ENCODE measurements at regions not wholly inside any gene's neighbourhood (a gene's known extent, or its start where the extent isn't known, plus 50 kb on each side); places are given as distances from the start of the nearest gene placed in this dataset.

DNA sequence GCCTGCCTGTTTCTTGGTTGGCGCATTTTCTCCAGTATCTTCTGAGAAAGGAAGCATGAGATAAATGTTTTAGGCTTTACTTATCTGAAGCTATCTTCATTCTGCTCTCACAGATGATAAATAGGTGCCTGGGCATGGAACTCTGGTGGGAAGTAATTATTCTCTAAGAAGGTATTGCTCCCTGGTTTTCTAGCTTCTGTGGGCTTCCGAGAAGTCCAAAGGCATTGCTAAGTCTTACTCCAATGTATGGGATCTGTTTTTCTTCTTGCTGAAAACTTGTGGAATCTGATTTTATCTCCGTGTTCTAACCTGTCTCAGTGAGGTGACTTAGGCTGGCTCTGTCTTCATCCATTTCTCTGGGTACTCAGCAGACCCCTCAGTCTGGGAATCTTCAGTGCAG is 224.4 kb upstream of the HS6ST1 start:
- DNase-seq: no peak

DNA sequence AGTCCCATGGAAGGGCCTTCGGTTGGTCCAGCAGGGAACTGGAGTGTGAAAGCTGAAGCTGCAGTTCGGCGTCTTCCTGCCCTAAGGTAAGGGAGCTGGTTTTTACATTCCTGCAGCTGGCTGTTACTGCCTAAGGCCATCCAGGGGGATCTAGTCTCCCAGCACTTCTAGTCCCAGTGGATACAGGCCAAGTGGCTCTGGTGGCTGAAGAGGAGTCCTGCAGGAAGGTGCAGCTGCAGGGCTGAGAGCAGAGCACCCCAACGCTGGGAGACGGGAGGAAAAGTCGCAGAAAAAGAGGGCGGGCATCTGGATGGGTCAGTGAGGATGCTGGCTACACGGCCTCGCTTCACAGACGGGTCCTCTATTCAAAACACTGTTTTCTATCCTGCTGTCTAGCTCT is 225.0 kb upstream of the HS6ST1 start:
- DNase-seq: no peak

DNA sequence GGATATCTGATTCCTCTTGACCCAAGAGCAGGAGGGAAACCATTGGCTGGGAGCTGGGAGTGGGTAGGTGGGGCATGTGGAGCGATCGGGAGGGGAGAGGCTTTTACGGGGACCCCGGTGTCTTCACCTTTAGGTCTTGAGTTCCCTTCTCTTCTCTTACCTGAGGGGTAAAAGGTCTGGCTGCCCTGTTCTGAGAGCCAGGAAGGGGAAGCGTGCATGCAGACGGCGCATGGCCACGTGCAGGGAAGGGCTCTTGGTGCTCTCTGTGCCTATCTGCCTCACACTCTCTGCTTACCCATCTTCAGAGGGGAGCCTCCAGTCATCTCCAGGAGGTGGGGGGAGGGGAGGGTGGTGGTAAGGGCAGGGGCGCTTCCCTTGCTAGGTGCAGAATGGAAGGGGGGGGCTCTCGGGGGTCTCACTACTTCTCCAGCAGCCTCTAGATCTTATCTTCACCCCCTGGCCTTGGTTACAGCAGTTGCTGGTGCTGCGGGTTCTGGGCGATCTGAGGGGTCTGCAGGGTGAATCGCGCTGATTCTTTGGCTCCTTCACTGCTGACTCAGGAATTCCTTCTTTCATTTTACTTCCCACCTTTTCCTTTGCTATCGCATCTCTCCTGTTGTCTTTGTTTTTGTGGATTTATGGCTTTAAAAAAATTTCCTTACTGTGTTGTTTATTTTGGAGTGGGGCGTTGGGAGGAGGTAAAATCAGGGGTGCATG is 225.8 kb upstream of the HS6ST1 start:
- no peak for DNase-seq

DNA sequence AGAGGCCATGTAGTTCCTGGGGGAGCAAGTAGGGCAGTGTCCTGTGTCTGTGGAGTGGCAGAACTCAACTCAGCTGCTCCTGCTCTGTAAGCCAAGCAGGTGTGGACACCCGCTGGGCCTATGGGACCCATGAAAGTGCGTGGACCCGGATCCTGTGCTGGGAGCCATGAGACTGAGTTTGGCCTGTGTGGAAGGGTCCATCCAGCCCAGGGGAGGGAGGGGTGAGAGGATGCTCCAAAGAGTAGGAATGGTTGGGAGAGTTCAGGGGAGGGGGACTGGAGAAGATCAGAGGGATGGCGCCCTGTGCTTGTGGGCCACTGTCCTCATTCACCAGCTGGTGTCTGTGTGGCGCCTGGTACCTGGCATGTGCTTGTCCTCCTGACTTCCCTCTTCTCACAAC is 226.4 kb upstream of the HS6ST1 start:
- no peak for DNase-seq

DNA sequence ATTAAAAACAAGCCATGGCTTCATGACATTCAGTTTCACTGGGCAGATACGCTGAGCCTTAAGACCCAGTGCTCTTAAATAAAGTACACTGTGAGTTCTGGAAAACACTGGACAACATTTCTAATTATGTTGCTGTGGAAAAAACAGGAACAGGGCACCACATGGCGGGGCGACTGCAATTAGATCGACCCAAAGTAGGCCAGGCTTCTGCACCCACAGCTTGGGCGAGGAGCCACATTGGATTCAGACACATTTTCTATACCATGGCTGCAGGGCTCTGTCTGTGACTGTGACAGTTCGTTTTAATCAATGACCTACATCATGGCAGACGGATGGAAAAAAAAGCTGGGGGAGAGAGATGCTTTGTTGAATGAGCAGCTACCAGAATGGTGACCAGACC is 227.2 kb upstream of the HS6ST1 start:
- DNase-seq: no peak

DNA sequence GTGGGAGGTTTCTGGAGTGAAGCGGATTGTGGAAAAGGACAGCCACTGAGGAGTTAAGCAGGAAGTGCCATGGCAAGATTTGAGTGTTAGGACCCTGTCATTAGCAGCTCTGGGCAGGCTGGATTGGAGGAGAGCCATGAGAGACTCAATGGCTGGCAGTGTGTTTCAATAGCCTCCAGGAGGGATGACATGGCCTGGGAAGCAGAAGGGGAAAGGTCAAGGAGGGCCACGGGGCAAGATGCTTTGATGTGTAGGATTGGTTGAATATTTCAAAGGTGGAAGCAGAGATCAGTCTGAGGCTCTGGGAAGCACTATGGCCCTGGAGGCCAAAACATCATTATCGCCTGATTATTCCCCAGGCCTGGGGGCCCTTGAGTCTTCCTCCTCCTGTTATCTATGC is 229.0 kb upstream of the HS6ST1 start:
- no peak for DNase-seq

DNA sequence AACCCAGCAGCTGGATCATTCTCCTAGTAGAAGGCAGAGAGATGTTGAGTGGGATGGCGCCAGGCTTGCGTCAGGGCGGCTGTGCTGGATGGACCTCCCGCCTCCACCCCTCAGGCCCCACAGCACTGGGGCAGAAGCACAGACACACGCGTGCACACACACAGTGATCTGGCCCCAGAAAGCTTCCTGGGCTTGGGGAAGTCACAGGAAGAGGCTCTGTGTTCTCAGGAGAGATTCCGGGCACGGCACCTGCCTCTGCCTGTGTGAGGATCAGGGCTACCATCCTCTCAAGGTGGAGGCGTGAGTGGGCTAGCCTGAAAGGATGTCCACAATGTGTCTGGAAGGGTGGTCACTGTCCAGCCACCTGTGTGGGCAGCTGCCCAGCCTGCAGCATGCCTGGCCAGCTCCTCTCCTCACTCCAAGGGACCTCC is 229.8 kb upstream of the HS6ST1 start:
- no peak for DNase-seq

DNA sequence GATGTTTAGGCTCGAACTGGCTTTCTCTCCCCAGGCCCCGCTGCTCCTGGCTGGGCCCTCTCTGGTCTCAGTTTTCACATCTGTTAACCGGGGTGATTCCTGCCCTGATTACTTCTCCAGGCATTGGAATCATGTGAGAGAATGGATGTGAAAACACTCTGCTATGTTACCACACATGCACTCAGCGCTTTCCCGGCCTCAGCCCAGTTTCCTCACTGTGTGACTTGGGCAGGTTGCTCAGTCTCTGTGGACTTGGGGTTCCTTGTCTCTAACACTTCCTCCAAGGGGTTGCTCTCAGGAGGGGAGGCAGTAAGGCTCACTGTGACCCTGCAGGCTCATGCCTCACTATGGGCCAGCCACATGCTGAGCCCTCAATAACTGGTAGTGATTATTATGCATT is 230.4 kb upstream of the HS6ST1 start:
- no peak for DNase-seq

DNA sequence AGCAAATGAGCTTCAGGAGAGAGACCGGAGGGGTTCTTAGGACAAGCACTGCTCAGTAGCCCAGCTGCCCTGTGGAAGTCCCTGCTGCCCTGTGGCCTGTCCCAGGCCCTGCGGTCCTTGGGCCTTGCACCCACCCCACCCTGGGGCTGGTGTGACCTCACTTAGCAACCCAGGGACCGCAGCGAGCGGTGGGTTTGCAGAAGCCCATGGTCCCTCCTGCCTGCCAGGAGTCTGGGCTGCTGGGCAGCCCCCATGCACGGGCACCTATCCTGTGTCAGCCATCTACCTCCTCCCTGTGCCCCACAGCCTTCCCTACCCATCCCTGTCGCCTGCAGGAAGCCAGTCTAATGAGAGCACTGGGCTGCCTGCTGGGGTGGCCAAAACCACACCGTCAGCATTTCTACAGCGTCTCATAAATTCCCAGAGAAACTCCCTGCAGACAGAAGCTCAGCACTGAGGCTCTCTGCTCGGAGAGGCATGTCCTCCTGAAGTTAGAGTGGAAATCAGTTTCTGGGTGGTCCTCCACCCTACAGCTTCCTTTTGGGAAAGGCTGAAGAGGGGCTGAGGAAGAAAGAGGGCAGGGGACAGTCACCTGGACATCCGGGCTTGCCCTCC is 231.1 kb upstream of the HS6ST1 start:
- no peak for DNase-seq

DNA sequence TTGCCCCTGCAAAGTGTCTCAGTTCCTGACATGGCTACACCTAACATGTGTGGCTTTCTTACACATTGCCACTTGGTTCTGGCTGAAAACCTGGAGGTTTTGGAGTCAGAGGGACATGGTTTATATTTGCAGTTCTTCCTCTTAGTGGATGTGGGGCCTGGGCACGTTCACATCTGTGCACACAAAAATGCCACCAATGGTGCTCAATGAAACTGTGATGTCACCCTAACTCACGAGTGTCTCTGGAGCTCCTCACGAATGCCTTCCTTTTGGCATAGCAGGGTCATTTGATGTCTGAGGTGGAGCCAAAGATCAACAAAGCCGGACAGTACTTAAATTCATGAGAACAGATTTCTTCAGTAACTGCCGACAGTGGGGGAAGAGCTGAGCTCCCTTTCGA is 231.7 kb upstream of the HS6ST1 start:
- DNase-seq: no peak

DNA sequence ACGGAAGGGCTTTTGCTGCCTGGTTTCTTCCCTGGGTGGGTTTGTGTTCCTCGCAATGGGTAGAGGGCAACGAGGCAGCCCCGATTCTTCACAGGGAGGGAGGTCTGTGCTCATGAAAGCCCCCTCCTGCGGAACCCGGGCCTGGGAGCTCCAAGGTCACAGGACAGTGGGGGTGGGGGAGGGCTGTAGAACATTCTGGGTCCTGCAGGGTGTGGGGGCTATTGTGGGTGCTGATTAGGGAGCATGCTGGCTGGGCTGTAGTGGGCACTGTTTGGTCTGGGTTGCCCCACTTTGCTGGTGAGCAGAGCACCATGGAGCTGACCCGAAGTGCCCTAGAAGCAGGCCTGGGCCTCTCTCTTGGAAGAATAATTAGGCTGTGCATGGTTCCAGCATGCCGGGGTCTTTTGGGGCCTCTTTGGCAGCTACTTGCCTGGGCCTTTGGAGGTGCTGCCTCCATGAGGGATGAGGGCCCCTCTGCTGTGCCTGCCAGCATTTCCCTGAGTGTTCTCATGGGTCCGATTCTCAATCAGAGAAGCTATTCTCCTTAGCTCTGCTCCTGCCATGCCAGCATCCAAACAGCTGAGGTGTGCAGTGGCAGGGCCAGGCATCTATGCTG is 232.2 kb upstream of the HS6ST1 start:
- DNase-seq: no peak

DNA sequence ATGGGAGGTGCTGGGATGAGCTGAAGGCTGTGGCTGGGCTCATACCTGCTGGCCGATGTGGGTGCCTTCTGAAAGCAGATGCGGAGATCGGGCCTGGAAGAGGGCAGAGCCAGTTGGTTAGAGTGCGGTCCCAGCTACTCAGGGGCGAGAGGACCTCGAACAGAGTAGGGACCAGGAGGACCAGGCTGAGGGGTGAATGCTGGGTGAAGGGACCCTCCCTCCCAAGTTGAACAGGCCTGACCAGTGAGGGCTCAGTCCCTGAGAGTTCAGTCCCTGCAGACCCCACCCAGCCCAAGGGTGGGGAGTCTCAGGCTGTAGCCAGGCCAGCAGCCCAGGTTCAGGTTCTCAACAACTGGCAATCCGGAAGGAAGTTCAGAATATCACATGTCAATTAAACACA is 232.8 kb upstream of the HS6ST1 start:
- no peak for DNase-seq

DNA sequence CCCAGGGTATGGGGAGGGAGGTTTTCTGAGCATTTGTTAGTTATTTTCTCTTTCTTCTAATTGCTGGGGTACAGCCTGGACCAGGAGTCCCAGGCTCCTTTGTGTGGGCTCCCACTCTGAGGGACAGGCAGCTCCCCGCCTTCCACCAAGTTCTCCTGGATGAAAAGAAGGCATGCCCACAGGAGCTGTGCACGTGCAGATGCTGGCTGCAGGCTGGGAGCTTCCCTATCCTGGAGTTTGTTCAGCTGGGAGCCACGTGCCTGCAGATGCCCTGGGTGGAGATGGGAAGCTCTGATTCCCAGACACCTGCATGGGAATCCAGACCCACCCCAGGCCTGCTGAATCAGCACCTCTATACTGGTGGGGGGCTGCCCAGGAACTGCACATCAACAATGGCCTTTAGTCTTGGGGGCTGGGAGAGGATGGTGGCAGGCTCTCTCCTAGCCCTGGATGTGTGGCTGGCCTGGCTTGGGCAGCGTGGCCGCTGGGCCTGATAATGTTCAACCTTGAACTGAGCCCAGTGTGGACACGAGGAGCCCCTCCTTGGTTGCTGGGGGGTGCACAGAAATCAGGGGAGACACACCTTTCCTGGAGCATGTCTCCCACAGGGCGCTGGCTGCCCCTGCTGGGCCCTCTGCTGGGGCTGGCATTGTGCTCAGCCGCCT is 233.6 kb upstream of the HS6ST1 start:
- DNase-seq: no peak

DNA sequence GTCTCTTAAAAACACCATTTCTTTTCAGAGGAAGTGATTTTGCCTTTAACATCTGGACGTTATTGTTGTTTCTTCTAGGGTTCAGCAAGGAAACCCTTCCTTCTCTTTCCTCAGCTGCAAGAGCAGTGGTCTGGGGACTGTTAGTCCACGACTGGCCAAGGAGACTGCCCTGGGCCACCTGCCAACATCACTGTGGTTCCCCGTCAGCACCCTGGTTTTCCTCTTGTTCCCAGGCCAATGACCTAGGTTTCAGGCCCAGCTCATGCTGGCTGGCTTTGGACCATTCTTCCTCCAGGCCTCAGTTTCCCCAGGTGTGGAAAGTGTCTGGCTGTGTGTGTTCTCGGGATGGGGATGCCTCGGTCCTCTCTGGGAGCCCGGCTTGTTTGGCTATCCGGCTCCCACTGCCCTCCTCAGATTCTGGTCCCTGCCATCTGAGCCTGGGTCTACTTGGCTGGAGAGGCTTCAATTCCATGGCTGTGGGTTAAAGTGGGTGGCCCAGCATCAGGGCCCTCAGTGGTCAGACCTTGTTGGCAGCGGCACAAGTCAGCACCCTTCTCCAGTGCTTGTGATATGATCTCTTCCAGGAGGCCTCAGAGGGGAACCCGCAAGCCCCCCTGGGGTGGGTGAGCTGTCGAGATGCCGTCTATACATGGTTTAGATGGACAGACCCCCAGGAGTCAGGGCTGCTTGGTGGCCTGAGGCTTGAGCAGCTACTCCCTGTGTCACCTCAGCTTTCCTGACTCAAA is 234.3 kb upstream of the HS6ST1 start:
- DNase-seq: no peak

DNA sequence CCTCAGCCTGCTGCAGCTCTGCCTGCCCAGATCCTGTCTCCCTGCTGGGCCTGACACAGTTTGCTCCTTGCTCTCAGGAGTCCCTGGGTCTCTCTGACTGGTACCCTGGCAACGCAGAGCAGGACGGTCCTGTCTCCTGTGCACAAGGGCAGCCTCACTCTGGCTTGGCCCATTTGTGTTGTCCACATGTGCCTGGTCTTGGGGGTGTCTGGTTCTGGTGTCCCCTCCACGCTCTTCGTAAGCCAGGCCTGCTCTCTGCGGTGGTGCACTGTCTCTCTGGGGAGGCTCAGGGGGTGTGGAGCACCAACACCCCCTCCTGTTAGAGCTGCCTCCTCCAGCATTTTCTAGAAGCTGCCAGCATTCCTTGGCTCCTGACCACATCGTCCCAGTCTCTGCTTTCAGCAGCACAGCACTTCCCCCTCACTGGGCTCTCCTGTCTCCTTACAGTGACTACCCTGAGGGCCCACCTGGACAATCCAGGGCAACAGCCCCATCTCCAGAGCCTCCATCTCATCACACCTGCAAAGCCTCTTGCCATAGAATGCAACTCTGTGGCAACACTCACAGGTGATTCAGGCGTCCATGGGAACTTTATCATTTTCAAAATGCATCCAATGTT is 235.6 kb upstream of the HS6ST1 start:
- DNase-seq: no peak

DNA sequence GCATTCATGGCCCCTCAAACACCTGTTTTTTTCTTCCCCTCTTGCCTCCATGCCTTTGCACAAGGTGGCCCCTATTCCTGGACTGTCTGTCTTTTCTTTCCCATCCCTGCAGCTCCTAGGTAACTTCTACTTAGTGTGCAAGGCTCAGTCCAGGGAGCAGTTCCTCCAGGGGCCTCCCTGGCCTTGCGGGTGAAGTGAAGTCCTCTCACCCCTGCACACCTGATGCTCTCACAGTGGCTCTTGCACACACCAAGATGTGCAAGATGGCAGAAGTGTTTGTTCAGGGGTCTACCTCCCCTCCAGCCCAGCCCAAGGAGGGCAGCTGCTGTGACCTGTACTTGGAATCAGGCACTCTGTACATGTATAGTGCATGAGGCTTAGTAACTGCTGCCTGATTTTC is 236.8 kb upstream of the HS6ST1 start:
- DNase-seq: no peak

DNA sequence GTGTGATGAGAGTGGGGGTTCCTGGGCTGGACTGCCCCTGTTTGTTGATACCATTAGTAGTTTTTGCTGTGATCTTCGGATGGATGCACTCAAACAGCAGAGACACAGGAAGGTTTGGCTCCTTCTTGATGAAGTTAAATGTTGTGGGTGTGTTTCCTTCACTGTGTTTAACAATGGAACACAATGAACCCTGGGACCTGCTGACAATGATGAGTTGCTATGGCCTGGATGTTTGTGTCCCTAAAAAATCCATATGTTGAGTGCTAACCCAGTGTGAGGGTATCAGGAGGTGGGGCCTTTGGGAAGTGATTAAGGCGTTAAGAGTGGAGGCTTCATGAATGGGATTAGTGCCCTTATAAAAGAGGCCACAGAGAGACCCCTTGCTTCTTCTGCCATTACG is 237.4 kb upstream of the HS6ST1 start:
- DNase-seq: no peak

DNA sequence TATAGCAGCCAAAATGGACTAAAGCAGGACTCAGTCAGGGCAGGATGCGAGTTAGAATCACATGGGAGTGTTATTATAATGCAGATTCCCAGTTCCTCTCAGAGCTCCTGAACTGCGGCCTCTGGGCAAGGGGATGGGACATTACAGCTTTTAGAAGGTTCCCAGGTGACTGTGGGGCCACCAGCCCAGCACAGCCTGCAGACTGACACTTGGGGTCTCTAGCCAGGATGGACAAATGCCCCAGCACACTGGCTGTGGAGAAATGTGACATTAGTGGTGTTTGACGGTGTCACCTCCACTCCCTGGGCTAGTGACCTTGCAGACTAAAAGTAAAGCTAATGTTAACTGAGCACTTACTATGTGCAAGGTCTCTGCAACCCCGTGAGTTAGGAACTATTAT is 238.0 kb upstream of the HS6ST1 start:
- DNase-seq: no peak

DNA sequence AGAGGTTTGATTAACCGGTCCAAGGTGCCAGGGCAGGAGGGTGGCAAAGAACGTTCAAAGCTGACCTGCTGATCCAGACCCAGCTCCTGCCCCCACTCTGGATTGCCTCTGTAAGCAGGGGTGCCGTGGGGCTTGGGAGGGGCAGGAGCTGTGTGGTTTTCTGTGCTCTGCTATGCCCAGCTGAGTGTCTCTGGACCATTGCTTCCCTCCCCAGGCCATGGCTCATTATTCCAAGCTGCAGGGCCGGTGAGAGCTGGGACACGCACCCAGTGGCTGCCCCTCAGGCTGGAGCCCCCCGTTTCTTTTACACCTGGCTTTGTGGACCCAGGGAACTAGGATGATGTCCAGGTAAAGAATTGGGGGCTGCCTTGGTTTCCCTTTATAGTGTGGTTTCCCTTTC is 238.4 kb upstream of the HS6ST1 start:
- no peak for DNase-seq

DNA sequence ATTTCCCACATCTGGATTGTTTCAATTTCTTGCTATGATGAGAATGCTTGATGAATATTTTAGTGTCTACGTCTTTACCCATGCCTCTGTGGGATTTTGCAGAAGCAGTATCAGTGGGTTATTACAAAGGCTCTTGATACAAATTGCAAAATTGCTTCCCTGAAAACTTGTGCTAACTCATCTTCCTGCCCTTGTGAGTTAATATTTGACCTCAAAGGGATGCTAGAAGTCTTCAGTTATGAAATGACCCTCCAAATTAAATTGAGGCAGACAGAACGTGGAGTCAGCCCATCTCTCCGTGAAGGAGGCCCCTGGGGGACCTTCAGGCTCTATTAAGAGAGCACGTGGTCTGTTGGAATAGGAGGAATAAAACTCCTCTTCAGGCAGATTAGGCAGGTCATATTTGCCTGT is 239.2 kb upstream of the HS6ST1 start:
- DNase-seq: no peak

DNA sequence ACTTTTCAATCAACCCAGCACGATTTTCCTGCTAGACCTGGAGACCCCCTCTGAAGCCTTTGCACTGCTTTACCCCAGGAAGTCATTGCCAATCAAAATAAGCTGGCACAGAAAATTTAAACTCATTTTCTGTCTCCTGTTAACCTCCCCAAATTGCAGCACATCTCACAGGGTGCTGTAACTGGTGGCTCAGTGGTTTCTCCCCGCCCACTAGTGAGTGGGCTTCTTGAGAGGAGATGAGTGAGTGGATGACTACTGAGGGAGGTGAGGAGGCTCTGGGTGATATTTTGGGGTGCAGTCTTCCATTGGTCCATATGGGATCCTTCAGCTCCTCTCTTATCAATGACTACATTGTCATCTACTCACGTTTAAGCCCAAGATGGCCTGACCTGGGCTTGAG is 239.8 kb upstream of the HS6ST1 start:
- DNase-seq: no peak

DNA sequence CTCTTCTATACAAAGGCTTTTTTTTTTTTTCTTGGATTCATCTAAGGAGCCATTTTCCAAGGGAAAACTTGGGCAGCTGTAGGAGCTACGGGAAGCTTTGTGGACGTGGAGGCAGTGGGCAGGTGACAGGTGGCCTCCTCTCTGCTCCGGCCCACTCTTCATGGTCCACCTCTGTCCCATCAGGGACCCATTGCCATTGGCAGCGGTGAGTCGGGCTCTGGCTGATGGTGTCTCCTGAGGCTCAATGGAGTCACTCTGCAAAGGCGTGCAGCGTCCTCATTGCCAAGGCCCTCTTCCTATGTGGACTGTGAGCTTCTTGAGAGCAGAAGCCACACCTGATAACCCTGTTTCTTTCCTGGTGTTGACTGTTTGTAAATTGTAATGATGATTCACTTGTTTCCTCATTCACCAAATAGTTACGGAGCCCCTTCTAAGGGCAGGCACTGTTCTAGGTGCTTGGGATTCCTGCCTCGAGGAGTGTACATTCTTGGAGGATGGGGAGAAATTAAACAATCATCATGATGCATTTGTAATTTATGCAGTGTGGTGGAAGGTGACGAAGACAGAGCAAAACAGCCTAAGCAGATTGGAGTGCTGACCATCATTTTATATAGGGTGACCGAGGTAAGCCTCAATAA is 240.3 kb upstream of the HS6ST1 start:
- no peak for DNase-seq

All from DMS153 (cell line).